ENCODE measurements at regions not wholly inside any gene's neighbourhood (a gene's known extent, or its start where the extent isn't known, plus 50 kb on each side); places are given as distances from the start of the nearest gene placed in this dataset.

DNA sequence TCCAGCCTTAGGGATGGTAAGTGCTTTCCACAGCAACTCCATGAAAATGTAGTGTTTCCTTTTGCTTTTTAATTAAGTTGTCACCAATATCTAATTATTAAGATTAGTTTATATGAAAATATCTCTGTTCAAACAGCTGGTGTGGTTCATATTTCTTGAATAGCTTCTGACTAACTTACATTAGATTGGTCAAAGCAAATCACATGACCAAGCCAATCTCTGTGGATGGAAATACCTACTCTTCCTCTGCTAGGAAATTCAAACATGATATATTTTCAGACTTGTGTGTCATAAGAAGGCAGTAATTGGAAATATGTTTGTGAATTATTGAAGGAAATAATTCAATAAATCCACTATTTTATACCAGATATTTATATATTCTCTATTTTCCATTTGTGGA, 54.6 kb upstream of the CADM2 start:
- TF ChIP-seq, protein P1, sequence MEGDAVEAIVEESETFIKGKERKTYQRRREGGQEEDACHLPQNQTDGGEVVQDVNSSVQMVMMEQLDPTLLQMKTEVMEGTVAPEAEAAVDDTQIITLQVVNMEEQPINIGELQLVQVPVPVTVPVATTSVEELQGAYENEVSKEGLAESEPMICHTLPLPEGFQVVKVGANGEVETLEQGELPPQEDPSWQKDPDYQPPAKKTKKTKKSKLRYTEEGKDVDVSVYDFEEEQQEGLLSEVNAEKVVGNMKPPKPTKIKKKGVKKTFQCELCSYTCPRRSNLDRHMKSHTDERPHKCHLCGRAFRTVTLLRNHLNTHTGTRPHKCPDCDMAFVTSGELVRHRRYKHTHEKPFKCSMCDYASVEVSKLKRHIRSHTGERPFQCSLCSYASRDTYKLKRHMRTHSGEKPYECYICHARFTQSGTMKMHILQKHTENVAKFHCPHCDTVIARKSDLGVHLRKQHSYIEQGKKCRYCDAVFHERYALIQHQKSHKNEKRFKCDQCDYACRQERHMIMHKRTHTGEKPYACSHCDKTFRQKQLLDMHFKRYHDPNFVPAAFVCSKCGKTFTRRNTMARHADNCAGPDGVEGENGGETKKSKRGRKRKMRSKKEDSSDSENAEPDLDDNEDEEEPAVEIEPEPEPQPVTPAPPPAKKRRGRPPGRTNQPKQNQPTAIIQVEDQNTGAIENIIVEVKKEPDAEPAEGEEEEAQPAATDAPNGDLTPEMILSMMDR (IDR thresholded peaks at IDR 0.05) = no peak
- TF ChIP-seq POLR2A (IDR thresholded peaks at IDR 0.05) = no peak

Data from body of pancreas (tissue), 4 donors.